Peyer's patch (tissue), 4 donors: ENCODE measurements at regions not wholly inside any gene's neighbourhood (a gene's known extent, or its start where the extent isn't known, plus 50 kb on each side); places are given as distances from the start of the nearest gene placed in this dataset.

Experiments
- POLR2A ChIP-seq, 2 donors: fragments of 450-650 bp; IDR thresholded peaks; one replicate each; pipeline ENCODE4 v1.5.1; 2017; ENCODE audit warnings: antibody characterized with exemption in 2 of 2, mild to moderate bottlenecking in 2 of 2, moderate library complexity in 2 of 2
- TF ChIP-seq, protein P1 (sequence below), 6 experiments: fragments of 450-650 bp in 4 of 6; fragments of 200-600 bp in 2 of 6; sonication (generic) in 1 of 6; IDR thresholded peaks; one replicate each; pipeline ENCODE4 v1.5.1; 2017 to 2019; ENCODE audit warnings: antibody characterized with exemption in 6 of 6, mild to moderate bottlenecking in 3 of 6, moderate library complexity in 1 of 6

DNA sequence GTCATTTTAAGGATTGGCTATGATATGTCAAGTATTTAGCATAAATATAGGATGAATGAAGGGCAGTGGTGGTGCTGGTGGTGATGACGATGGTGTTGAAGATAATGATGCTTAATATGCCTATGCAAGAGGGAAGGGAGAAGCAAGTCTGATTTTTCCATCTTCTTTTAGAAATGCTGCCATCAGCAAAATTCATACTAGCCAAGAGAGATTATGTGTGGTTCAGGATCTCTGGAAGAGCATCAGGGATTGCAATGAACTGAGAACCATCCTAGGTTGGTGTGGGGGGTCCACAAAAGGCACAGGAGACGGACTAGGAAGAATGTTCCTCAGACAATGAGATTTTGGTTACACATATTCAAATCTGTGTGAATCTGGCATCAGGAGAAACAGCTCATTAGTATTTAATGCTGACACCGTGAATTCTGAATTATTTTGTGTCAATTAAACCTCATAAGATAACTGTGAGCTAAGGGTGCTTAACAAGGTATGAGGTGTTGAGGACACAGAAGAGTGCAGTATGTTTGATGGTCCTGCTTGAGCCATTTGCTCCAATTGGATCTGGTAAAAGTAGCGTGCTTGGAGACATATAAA is 1120.8 kb upstream of the GOT2 start:
- TF ChIP-seq, protein P1, sequence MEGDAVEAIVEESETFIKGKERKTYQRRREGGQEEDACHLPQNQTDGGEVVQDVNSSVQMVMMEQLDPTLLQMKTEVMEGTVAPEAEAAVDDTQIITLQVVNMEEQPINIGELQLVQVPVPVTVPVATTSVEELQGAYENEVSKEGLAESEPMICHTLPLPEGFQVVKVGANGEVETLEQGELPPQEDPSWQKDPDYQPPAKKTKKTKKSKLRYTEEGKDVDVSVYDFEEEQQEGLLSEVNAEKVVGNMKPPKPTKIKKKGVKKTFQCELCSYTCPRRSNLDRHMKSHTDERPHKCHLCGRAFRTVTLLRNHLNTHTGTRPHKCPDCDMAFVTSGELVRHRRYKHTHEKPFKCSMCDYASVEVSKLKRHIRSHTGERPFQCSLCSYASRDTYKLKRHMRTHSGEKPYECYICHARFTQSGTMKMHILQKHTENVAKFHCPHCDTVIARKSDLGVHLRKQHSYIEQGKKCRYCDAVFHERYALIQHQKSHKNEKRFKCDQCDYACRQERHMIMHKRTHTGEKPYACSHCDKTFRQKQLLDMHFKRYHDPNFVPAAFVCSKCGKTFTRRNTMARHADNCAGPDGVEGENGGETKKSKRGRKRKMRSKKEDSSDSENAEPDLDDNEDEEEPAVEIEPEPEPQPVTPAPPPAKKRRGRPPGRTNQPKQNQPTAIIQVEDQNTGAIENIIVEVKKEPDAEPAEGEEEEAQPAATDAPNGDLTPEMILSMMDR (IDR thresholded peaks at IDR 0.05), result no peak
- no peak for TF ChIP-seq POLR2A (IDR thresholded peaks at IDR 0.05)
